IPS-18c (cell line): ENCODE measurements at regions not wholly inside any gene's neighbourhood (a gene's known extent, or its start where the extent isn't known, plus 50 kb on each side); places are given as distances from the start of the nearest gene placed in this dataset.

Experiments used
- H3K4me3 ChIP-seq: 2 replicates; pipeline ENCODE4 v1.7.0; 2013; ENCODE audit warnings: low read depth, mild to moderate bottlenecking, low read length, moderate library complexity; ENCODE audit not compliant: insufficient read depth
- H3K9me3 ChIP-seq: one replicate; pipeline ENCODE4 v1.6.1; 2013; ENCODE audit warnings: mild to moderate bottlenecking, low read length, moderate library complexity; ENCODE audit not compliant: control insufficient read depth, insufficient read depth

DNA sequence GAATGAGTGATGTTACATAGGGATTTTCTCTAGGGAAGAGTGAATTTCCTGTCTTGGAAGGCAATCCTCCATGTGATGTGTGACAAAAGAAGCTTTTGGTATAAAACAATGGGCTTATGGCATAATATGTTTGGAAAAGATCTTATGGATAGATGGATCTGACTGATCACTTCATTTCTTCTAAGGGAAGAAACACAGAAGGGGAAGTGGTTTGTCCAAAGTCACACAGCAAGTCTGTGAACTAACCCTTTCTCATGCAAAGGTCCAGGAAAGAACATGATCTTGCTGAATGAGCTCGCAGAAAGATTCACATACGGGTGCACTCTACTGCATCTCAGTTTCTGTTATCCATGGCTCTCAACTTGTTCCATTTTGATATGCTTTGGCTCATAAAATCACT lies 575.9 kb upstream of the JAG1 start:
- H3K4me3 ChIP-seq, result no peak overlapping the region
- H3K9me3 ChIP-seq, result no peaks in the 10 kb centered on the region

GRCh38 chr20:11252447-11252846 lies 578.6 kb upstream of the JAG1 start:
- H3K4me3 ChIP-seq, result no peak overlapping the region
- H3K9me3 ChIP-seq, result no peaks in the 10 kb centered on the region

DNA sequence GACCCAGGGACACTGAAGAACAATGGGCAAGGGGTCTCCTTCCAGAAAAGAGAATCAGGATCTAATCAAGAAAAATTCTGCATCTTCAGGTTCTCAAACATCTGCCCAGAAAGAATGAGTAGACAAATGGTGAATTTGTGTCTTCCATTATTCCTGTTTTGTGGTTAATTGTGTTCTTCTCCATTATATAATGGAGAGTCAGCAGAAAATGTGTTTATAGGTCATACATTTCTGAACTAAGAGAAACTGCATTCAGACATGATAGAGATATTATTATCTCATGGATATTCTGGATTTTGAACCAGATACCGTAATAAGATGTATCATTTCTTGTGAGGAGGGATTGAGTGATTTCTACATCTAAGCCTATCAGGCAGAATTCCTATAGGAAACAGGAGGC lies 581.7 kb upstream of the JAG1 start:
- H3K4me3 ChIP-seq, result no peak overlapping the region
- no peaks in the 10 kb centered on the region for H3K9me3 ChIP-seq

DNA sequence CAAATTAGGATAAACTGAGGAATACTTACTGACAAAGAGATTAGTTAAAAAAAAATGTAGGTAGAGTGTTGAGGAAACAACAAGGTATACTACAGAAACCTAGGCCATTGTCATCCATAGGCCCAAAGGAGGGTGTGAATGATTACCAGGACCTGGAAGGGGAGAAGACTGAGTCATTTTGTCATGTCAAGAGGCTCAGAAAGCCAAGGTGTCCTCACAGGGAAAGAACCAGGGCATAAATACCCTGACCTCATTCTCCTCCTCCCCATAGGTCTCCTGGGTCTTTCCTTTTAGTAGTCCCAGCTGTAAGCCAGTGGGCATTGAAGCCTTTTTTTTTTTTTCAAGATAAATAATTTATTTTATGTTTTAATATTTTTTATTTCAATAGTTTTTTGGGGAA lies 582.1 kb upstream of the JAG1 start:
- no peaks in the 10 kb centered on the region for H3K9me3 ChIP-seq
- no peak overlapping the region for H3K4me3 ChIP-seq

DNA sequence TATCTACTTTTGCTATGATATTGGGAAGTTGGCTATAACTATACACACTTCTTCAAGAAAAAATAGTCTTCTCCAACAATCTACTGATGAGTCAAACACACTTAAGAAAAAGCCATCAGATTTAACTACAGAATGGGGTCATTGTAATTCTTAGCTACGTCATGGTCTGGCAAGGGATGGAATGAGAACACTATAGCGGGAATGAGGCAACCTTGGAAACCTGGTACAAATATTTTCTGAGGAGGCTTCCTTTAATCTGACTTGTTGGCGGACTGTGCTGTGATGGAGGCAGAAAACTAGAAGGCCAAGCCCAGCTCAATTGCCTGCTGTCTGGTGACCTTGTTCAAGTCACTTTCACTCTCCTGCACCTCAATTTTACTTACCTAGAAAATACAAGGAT lies 586.8 kb upstream of the JAG1 start:
- Histone ChIP-seq H3K9me3 (no peaks in the 10 kb centered on the region), H3K4me3 (no peak overlapping the region)

GRCh38 chr20:11261533-11262000 lies 587.8 kb upstream of the JAG1 start:
- no peak overlapping the region for H3K4me3 ChIP-seq

DNA sequence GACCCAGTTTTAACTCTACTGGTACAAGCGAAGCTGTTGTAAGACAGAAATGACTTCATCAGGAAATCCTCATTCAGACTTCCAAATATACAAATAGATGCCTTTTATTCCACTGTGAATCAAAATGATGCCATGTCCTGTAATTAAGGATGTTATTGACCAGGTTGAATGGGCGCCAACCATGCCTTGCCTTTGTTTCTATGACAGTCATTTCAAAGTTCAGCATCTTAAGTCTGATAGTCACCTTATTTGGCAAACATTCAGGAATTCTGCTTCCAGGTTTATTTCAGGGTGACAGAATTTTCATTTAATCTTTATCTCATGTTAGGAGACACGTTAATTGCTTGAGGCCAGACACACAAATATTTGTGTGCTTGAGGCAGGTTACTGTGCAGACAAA lies 592.8 kb upstream of the JAG1 start:
- Histone ChIP-seq H3K9me3 (no peaks in the 10 kb centered on the region), H3K4me3 (no peak overlapping the region)

More at GRCh38 chr20:11261533-11262000, 587.8 kb upstream of the JAG1 start:
- no peaks in the 10 kb centered on the region for H3K9me3 ChIP-seq

DNA sequence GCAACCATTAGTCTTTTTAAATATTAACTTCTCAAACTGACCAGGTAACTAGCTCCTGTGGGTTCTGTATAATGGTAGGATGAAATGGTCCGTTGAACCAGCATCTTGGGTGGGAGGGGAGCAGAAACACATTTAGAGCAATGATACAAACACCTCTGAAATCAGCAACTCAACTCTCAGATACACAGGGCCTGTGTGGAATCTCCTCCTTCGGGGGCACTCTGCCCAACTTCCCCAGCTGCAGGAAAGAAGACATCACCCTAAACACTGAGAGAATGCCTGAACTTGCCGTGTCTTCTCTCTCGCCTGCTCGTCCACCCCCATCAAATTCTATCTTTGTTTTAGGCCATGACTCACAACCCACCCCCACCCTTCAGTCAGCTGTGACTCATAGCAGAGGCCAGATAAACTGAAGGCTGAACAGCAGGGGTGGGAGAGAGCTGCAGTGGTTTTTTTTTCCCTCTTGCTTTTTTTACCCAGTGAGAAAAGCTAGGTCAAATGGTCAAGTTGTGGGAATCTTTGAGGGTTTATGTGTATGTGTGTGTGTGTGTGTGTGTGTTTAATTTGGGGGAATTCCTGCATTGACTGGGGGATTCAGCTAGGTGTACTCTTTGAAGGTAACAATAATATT lies 593.4 kb upstream of the JAG1 start:
- Histone ChIP-seq H3K4me3 (no peak overlapping the region), H3K9me3 (no peaks in the 10 kb centered on the region)

GRCh38 chr20:11267762-11268335 lies 594.0 kb upstream of the JAG1 start:
- no peak overlapping the region for H3K4me3 ChIP-seq
- H3K9me3 ChIP-seq, result no peaks in the 10 kb centered on the region

DNA sequence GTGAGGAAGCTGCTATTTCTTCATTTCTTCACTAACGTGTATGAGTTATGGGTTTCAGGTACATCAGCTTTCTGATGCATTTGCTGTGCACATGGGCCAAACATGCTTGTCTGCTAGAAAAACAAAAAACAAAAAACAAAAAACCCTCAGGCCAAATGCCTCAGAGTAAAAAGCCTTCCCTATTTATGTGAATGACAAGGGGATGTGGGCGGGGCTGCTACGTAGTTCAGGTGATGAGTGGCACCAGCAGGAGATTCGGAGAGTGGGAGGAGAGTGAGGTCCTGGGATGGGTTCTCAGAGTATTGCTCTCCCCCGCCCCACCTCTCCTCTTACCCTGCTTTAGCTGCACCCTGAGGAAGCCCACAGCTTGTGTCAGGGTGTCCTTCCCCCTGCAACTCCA lies 596.8 kb upstream of the JAG1 start:
- Histone ChIP-seq H3K9me3 (no peaks in the 10 kb centered on the region), H3K4me3 (no peak overlapping the region)

DNA sequence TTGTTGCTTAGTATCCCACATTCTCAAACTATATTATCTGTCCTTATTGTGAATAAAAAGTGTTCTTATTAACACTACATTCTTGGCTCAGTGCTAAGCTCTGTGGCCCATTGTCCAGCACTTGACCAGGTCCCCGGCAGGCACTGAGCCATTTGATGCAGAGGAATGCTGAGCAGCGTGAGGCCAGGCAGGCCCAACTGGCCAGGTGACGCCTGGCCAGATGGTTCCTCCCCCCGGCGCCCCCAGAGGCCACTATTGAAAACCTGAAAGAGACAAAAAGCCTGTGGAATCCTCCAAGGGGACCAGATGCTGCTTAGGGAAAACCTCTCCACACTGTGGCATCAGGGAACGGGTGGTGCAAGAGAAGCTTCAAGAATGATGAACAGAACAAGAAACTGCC lies 597.5 kb upstream of the JAG1 start:
- no peaks in the 10 kb centered on the region for H3K9me3 ChIP-seq
- no peak overlapping the region for H3K4me3 ChIP-seq

- H3K9me3 ChIP-seq, result no peaks in the 10 kb centered on the region
- H3K4me3 ChIP-seq, result no peak overlapping the region
Measured at GRCh38 chr20:11271920-11272594, 598.3 kb upstream of the JAG1 start.

DNA sequence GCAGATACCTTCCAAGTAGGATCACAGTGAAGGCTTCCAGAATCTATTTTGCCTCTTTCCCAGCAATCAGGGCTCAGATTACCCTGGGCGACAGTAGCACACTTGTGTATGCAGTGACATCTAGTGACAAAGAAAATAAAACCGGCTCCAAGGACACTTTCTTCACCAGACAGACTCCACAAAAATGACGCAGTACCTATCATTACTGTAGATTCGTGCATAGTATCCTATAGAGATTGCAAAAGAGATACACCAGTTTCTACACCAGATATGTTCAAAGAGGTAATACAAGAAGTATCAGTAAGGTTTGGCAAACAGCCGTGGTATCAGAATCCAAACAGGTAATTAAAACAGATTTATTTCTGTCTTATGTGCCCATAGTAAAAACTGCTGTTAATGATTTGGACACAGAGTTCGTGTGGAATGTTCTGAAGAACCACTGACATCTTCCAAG lies 600.4 kb upstream of the JAG1 start:
- H3K9me3 ChIP-seq, result no peaks in the 10 kb centered on the region
- H3K4me3 ChIP-seq, result no peak overlapping the region

GRCh38 chr20:11275740-11276139 lies 601.9 kb upstream of the JAG1 start:
- Histone ChIP-seq H3K4me3 (no peak overlapping the region), H3K9me3 (no peaks in the 10 kb centered on the region)

GRCh38 chr20:11277170-11277569 lies 603.4 kb upstream of the JAG1 start:
- no peak overlapping the region for H3K4me3 ChIP-seq

DNA sequence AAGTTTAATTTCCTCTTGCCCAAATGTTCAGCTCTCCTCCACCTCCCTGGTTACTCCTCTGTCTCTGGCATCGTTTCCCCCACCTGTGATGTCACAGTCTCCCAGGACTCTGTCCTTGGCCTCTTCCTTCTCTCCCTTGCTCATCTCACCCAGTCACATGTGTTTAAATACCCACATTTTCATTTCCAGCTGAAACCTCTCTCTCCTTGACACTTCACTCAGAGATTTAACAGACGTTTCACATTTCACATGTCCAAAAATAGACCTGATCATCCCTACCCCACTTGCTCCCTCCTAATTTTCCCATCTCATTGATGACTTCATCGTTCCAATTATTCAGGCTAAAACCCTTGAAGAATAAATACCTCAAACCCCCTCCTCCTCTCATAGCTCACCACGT lies 604.1 kb upstream of the JAG1 start:
- no peaks in the 10 kb centered on the region for H3K9me3 ChIP-seq
- no peak overlapping the region for H3K4me3 ChIP-seq

More at GRCh38 chr20:11277170-11277569, 603.4 kb upstream of the JAG1 start:
- H3K9me3 ChIP-seq, result no peaks in the 10 kb centered on the region

- no peaks in the 10 kb centered on the region for H3K9me3 ChIP-seq
- no peak overlapping the region for H3K4me3 ChIP-seq
Measured at GRCh38 chr20:11278461-11278860, 604.7 kb upstream of the JAG1 start.

GRCh38 chr20:11281240-11281639 lies 607.4 kb upstream of the JAG1 start:
- H3K9me3 ChIP-seq, result no peaks in the 10 kb centered on the region
- no peak overlapping the region for H3K4me3 ChIP-seq
